Neuronal stem cell (in vitro differentiated cells): ENCODE measurements at regions not wholly inside any gene's neighbourhood (a gene's known extent, or its start where the extent isn't known, plus 50 kb on each side); places are given as distances from the start of the nearest gene placed in this dataset.
"Not testable (repeated sequence)": the region's sequence is repeated elsewhere in the genome, so short reads cannot be mapped to it uniquely, and the experiment has no call there.

ENCODE experiments used
- DNase-seq: peaks from one replicate; pipeline ENCODE4 v3.0.0-alpha.2; 2013; ENCODE audit warnings: low spot score
- H2AFZ ChIP-seq: one replicate; pipeline ENCODE4 v1.6.1; 2013; ENCODE audit warnings: mild to moderate bottlenecking, low read length, inconsistent platforms
- H2AK5ac ChIP-seq: 2 replicates; pipeline ENCODE4 v1.6.1; 2013; ENCODE audit warnings: low read depth, mild to moderate bottlenecking, inconsistent platforms, low read length, moderate library complexity, mixed read lengths
- H2BK120ac ChIP-seq: 2 replicates; pipeline ENCODE4 v1.6.1; 2013; ENCODE audit warnings: low read depth, mild to moderate bottlenecking, inconsistent platforms, low read length, moderate library complexity, mixed read lengths
- H2BK12ac ChIP-seq: one replicate; pipeline ENCODE4 v1.6.1; 2013; ENCODE audit warnings: low read length, inconsistent platforms
- H2BK15ac ChIP-seq: 2 replicates; pipeline ENCODE4 v1.6.1; 2013; ENCODE audit warnings: mild to moderate bottlenecking, low read length, inconsistent platforms, mixed read lengths
- H2BK5ac ChIP-seq: one replicate; pipeline ENCODE4 v1.6.1; 2013; ENCODE audit warnings: inconsistent platforms, mild to moderate bottlenecking, low read length, moderate library complexity
- H3K14ac ChIP-seq: one replicate; pipeline ENCODE4 v1.6.1; 2013; ENCODE audit warnings: low read length, inconsistent platforms
- H3K18ac ChIP-seq: 2 replicates; pipeline ENCODE4 v1.6.1; 2013; ENCODE audit warnings: low read length, inconsistent platforms
- H3K23ac ChIP-seq: 2 replicates; pipeline ENCODE4 v1.6.1; 2013; ENCODE audit warnings: low read depth, mild to moderate bottlenecking, mixed read lengths, low read length, inconsistent platforms; ENCODE audit not compliant: poor library complexity
- H3K27ac ChIP-seq: replicated peaks from 3 replicates; pipeline ENCODE4 v1.5.1; 2013; ENCODE audit warnings: low read length, inconsistent platforms
- H3K27me3 ChIP-seq, 3 experiments: 2 replicates each; pipeline ENCODE4 v1.6.1; 2013; ENCODE audit warnings: low read length in 3 of 3, mild to moderate bottlenecking in 2 of 3, inconsistent platforms in 1 of 3, low read depth in 1 of 3, mixed read lengths in 1 of 3, moderate library complexity in 1 of 3; ENCODE audit not compliant: control insufficient read depth in 3 of 3, insufficient read depth in 3 of 3
- H3K36me3 ChIP-seq, 2 donors: replicated peaks in 1 of 2; 2 replicates each; pipeline ENCODE4 v1.6.1; 2013; ENCODE audit warnings: low read length in 2 of 2; ENCODE audit not compliant: control insufficient read depth in 2 of 2, insufficient read depth in 2 of 2
- H3K4ac ChIP-seq: 2 replicates; pipeline ENCODE4 v1.6.1; 2013; ENCODE audit warnings: inconsistent platforms, mild to moderate bottlenecking, low read length, moderate library complexity
- H3K4me1 ChIP-seq, 2 donors: 1 replicate in 1 of 2; 2 replicates in 1 of 2; pipeline ENCODE4 v1.6.1; 2013; ENCODE audit warnings: low read length in 2 of 2, low read depth in 1 of 2; ENCODE audit not compliant: control insufficient read depth in 2 of 2, insufficient read depth in 1 of 2
- H3K4me2 ChIP-seq: one replicate; pipeline ENCODE4 v1.6.1; 2013; ENCODE audit warnings: mild to moderate bottlenecking, low read length, inconsistent platforms; ENCODE audit not compliant: insufficient read depth, poor library complexity, severe bottlenecking
- H3K4me3 ChIP-seq, 2 donors: 2 replicates each; pipeline ENCODE4 v1.5.1; 2013; ENCODE audit warnings: low read length in 2 of 2, mild to moderate bottlenecking in 2 of 2, inconsistent platforms in 1 of 2, moderate library complexity in 1 of 2
- H3K79me1 ChIP-seq: one replicate; pipeline ENCODE4 v1.6.1; 2013; ENCODE audit warnings: low read depth, mild to moderate bottlenecking, inconsistent platforms, low read length, moderate library complexity
- H3K9ac ChIP-seq: one replicate; pipeline ENCODE4 v1.6.1; 2013; ENCODE audit warnings: mild to moderate bottlenecking, low read depth, low read length, inconsistent platforms; ENCODE audit not compliant: poor library complexity
- H3K9me3 ChIP-seq, 2 donors: replicated peaks in 1 of 2; 2 replicates each; pipeline versions ENCODE3 to v1.6.1; 2013; ENCODE audit warnings: low read length in 2 of 2, mild to moderate bottlenecking in 2 of 2, inconsistent platforms in 1 of 2, low read depth in 1 of 2, mixed read lengths in 1 of 2, moderate library complexity in 1 of 2; ENCODE audit not compliant: control insufficient read depth in 2 of 2, insufficient read depth in 1 of 2
- H4K8ac ChIP-seq: one replicate; pipeline ENCODE4 v1.6.1; 2013; ENCODE audit warnings: low read depth, mild to moderate bottlenecking, inconsistent platforms, low read length, moderate library complexity
- H4K91ac ChIP-seq: one replicate; pipeline ENCODE4 v1.6.1; 2013; ENCODE audit warnings: low read length, low read depth, mild to moderate bottlenecking, inconsistent platforms; ENCODE audit not compliant: poor library complexity
- WGBS, 2 donors: extraction: QIAGEN DNeasy Blood & Tissue Kit; methylation state at CpG; one replicate each; pipeline ENCODE4 v1.1.7; 2013; ENCODE audit warnings: missing lambda C conversion rate in 2 of 2, mixed read lengths in 1 of 2; ENCODE audit not compliant: insufficient read length in 2 of 2, insufficient replicate concordance in 1 of 2; ENCODE audit errors: extremely low coverage in 2 of 2; 5-methylcytosine and 5-hydroxymethylcytosine counted together

- WGBS, 2 donors: no CpG with 5 or more reads among the region's 5 CpGs
- H2BK5ac ChIP-seq: no peak overlapping the region
Measured at GRCh38 chr20:52033313-52033712, 158.3 kb downstream of the ZFP64 start.

GRCh38 chr20:52032304-52032683, 159.3 kb downstream of the ZFP64 start:
- H3K9ac ChIP-seq, H2BK5ac ChIP-seq, H3K27ac ChIP-seq, H2BK12ac ChIP-seq, H3K4me2 ChIP-seq, H3K36me3 ChIP-seq, H3K4ac ChIP-seq, H3K18ac ChIP-seq, DNase-seq, H4K91ac ChIP-seq, H2BK15ac ChIP-seq, H3K27me3 ChIP-seq, H3K4me3 ChIP-seq, H3K9me3 ChIP-seq, H3K23ac ChIP-seq, H4K8ac ChIP-seq, H2BK120ac ChIP-seq, H3K79me1 ChIP-seq, H2AK5ac ChIP-seq, H3K14ac ChIP-seq: not testable (repeated sequence)
- H3K4me1 ChIP-seq: peaks cover 3 to 17% of the 10 kb centered on the region in 2 donors
- peak overlapping the region; percentile 70 for H2AFZ ChIP-seq
- WGBS, 2 donors: no CpG with 5 or more reads among the region's 7 CpGs

More at GRCh38 chr20:52033313-52033712, 158.3 kb downstream of the ZFP64 start:
- Histone ChIP-seq H2AFZ (no peak overlapping the region), H3K4me1 (peaks cover 3 to 17% of the 10 kb centered on the region in 2 donors), H3K4me3 (no peak overlapping the region), H3K36me3 (peaks cover 0 to 2% of the 10 kb centered on the region in 2 donors), H3K4ac (no peak overlapping the region), H3K4me2 (no peak overlapping the region), H4K91ac (no peak overlapping the region), H3K14ac (no peak overlapping the region), H4K8ac (no peak overlapping the region), H3K18ac (no peak overlapping the region), H3K9ac (no peak overlapping the region), H2BK15ac (no peak overlapping the region), H2BK12ac (no peak overlapping the region), H2BK120ac (no peak overlapping the region), H3K23ac (no peak overlapping the region), H3K79me1 (no peaks in the 10 kb centered on the region), H3K9me3 (no peaks in the 10 kb centered on the region), H3K27ac (no peak overlapping the region), H2AK5ac (no peak overlapping the region), H3K27me3 (no peaks in the 10 kb centered on the region)
- DNase-seq: no peak

GRCh38 chr20:52031563-52032303, 159.8 kb downstream of the ZFP64 start:
- WGBS, 2 donors: no CpG with 5 or more reads among the region's 14 CpGs
- Histone ChIP-seq H3K9ac (no peak overlapping the region), H2BK120ac (no peak overlapping the region), H3K27ac (no peak overlapping the region), H2BK5ac (no peak overlapping the region), H3K79me1 (no peaks in the 10 kb centered on the region), H2BK15ac (no peak overlapping the region), H3K4me3 (no peak overlapping the region), H3K4me2 (no peak overlapping the region), H3K23ac (no peak overlapping the region), H3K4me1 (peaks cover 3 to 17% of the 10 kb centered on the region in 2 donors), H2AK5ac (no peak overlapping the region), H2AFZ (peak overlapping the region; percentile 70), H3K4ac (no peak overlapping the region), H3K14ac (no peak overlapping the region), H3K9me3 (no peaks in the 10 kb centered on the region), H4K8ac (no peak overlapping the region), H3K18ac (no peak overlapping the region), H3K27me3 (no peaks in the 10 kb centered on the region), H2BK12ac (no peak overlapping the region), H3K36me3 (peaks cover 0 to 2% of the 10 kb centered on the region in 2 donors), H4K91ac (no peak overlapping the region)
- DNase-seq: no peak

GRCh38 chr20:52031206-52031562, 160.4 kb downstream of the ZFP64 start:
- Histone ChIP-seq H3K4me3 (no peak overlapping the region), H2BK12ac (no peak overlapping the region)
- WGBS, 2 donors: no CpG with 5 or more reads among the region's 2 CpGs

More at GRCh38 chr20:52031206-52031562, 160.4 kb downstream of the ZFP64 start:
- H3K27me3 ChIP-seq: no peaks in the 10 kb centered on the region
- no peak overlapping the region for H2AK5ac ChIP-seq
- DNase-seq: no peak
- no peak overlapping the region for H4K91ac ChIP-seq
- H2BK120ac ChIP-seq: no peak overlapping the region
- no peak overlapping the region for H4K8ac ChIP-seq
- H3K9me3 ChIP-seq: no peaks in the 10 kb centered on the region
- H3K4ac ChIP-seq: no peak overlapping the region
- no peak overlapping the region for H3K9ac ChIP-seq
- H3K79me1 ChIP-seq: no peaks in the 10 kb centered on the region
- no peak overlapping the region for H3K23ac ChIP-seq
- H2BK15ac ChIP-seq: no peak overlapping the region
- H3K4me2 ChIP-seq: no peak overlapping the region
- H3K4me1 ChIP-seq: peaks cover 3 to 17% of the 10 kb centered on the region in 2 donors
- no peak overlapping the region for H2BK5ac ChIP-seq
- no peak overlapping the region for H3K18ac ChIP-seq
- H3K14ac ChIP-seq: no peak overlapping the region
- peaks cover 0 to 2% of the 10 kb centered on the region in 2 donors for H3K36me3 ChIP-seq
- H3K27ac ChIP-seq: no peak overlapping the region
- peak overlapping the region; percentile 70 for H2AFZ ChIP-seq
